Ovary (tissue), 7 donors: ENCODE measurements at regions not wholly inside any gene's neighbourhood (a gene's known extent, or its start where the extent isn't known, plus 50 kb on each side); places are given as distances from the start of the nearest gene placed in this dataset.

Experiments
- DNase-seq, 5 donors: peaks; one replicate each; pipeline ENCODE4 v3.0.0-alpha.2; 2019 to 2020
- H3K27ac ChIP-seq, 2 donors: fragments of 200-600 bp; one replicate each; pipeline versions ENCODE4 v1.5.1 to v1.8.0; 2019 to 2022
- H3K27me3 ChIP-seq: fragments of 200-600 bp; one replicate; pipeline ENCODE4 v1.8.0; 2022
- H3K36me3 ChIP-seq: fragments of 200-600 bp; sonication (generic); one replicate; pipeline ENCODE4 v1.5.1; 2019
- H3K4me1 ChIP-seq: one replicate; pipeline ENCODE4 v1.8.1; 2013; ENCODE audit warnings: mild to moderate bottlenecking, moderate library complexity; ENCODE audit not compliant: insufficient read depth
- H3K4me3 ChIP-seq: fragments of 200-600 bp; sonication (generic); one replicate; pipeline ENCODE4 v1.5.1; 2017
- H3K9me3 ChIP-seq, 2 donors: fragments of 200-600 bp in 1 of 2; sonication (generic) in 1 of 2; one replicate each; pipeline versions ENCODE4 v1.5.1 to v1.8.1; 2013 to 2019; ENCODE audit warnings: mild to moderate bottlenecking in 1 of 2, moderate library complexity in 1 of 2
- CTCF ChIP-seq, 3 donors: fragments of 450-650 bp in 2 of 3; fragments of 200-600 bp in 1 of 3; IDR thresholded peaks; one replicate each; pipeline versions ENCODE4 v1.5.1 to v1.8.0; 2016 to 2022; ENCODE audit warnings: antibody characterized with exemption in 3 of 3, mild to moderate bottlenecking in 1 of 3
- EP300 ChIP-seq: sonication (generic); formaldehyde crosslinking; IDR thresholded peaks from one replicate; pipeline ENCODE4 v1.6.1; 2017; ENCODE audit warnings: antibody characterized with exemption
- POLR2A ChIP-seq: fragments of 450-650 bp; IDR thresholded peaks from one replicate; pipeline ENCODE4 v1.6.1; 2017; ENCODE audit warnings: antibody characterized with exemption, mild to moderate bottlenecking, moderate library complexity
- WGBS, 3 donors: extraction: QIAGEN DNeasy Blood & Tissue Kit in 1 of 3; methylation state at CpG; one replicate each; pipeline versions ENCODE4 v1.1.5 to v1.1.7; 2013 to 2017; 5-methylcytosine and 5-hydroxymethylcytosine counted together
- intact Hi-C, 4 donors: fragments of 100-400 bp; cut with DNase I; formaldehyde crosslinking; loops; one replicate each; pipeline versions ENCODE4 v1.11.0 to v1.15.1; 2022 to 2023
- donor health status: DM: no; HTN: no; CAD: no; lungs with moderate emphysema.
- donor health status: DM: no; HTN: no; CAD: no.
- donor health status: Bipolar disorder and iron deficiency.
- donor health status: DM: no; HTN: no; CAD: no.
- donor health status: DM: yes; HTN: yes; CAD: no.

GRCh38 chr3:115476472-115476871 lies 146.8 kb upstream of the GAP43 start:
- no peak for DNase-seq
- intact Hi-C loops, result no loop called here

GRCh38 chr3:115478359-115478758 lies 145.0 kb upstream of the GAP43 start:
- no peak for DNase-seq
- Histone ChIP-seq H3K4me1 (no peaks in the 10 kb centered on the region), H3K4me3 (no peak overlapping the region), H3K9me3 (no peaks in the 10 kb centered on the region), H3K36me3 (no peaks in the 10 kb centered on the region), H3K27ac (no peak overlapping the region), H3K27me3 (no peaks in the 10 kb centered on the region)
- TF ChIP-seq EP300, result no peak
- intact Hi-C loops, result no loop called here
- WGBS, 3 donors, result 89 to 93% (median 89%) methylated on average over 4 of the region's 4 CpGs

More at GRCh38 chr3:115476472-115476871, 146.8 kb upstream of the GAP43 start:
- Histone ChIP-seq H3K9me3 (no peaks in the 10 kb centered on the region), H3K4me3 (no peak overlapping the region), H3K36me3 (no peaks in the 10 kb centered on the region), H3K4me1 (no peaks in the 10 kb centered on the region), H3K27me3 (no peaks in the 10 kb centered on the region), H3K27ac (no peak overlapping the region)
- no peak for TF ChIP-seq POLR2A
- TF ChIP-seq CTCF (IDR thresholded peaks at IDR 0.05), result no peak
- TF ChIP-seq EP300, result no peak

- H3K36me3 ChIP-seq, result no peaks in the 10 kb centered on the region
- WGBS, 3 donors, result 66 to 72% (median 68%) methylated on average over 2 of the region's 2 CpGs
- TF ChIP-seq EP300 (no peak), CTCF (IDR thresholded peaks at IDR 0.05) (no peak), POLR2A (no peak)
- no peak for DNase-seq
- H3K4me1 ChIP-seq, result no peaks in the 10 kb centered on the region
- H3K9me3 ChIP-seq, result no peaks in the 10 kb centered on the region
- intact Hi-C loops, result no loop called here
- H3K4me3 ChIP-seq, result no peak overlapping the region
- H3K27me3 ChIP-seq, result no peaks in the 10 kb centered on the region
- no peak overlapping the region for H3K27ac ChIP-seq
Observed at GRCh38 chr3:115486880-115487279, 136.4 kb upstream of the GAP43 start.

GRCh38 chr3:115487968-115488367 lies 135.3 kb upstream of the GAP43 start:
- H3K9me3 ChIP-seq, result no peaks in the 10 kb centered on the region
- H3K4me1 ChIP-seq, result no peaks in the 10 kb centered on the region
- 19 to 61% (median 43%) methylated on average over 1 of the region's 1 CpG for WGBS, 3 donors
- no peak overlapping the region for H3K4me3 ChIP-seq
- H3K36me3 ChIP-seq, result no peaks in the 10 kb centered on the region
- DNase-seq, result no peak
- no peaks in the 10 kb centered on the region for H3K27me3 ChIP-seq
- intact Hi-C loops, result no loop called here
- no peak overlapping the region for H3K27ac ChIP-seq
- TF ChIP-seq POLR2A (no peak), CTCF (IDR thresholded peaks at IDR 0.05) (no peak), EP300 (no peak)

- Histone ChIP-seq H3K4me1 (no peaks in the 10 kb centered on the region), H3K4me3 (no peak overlapping the region), H3K36me3 (no peaks in the 10 kb centered on the region), H3K9me3 (no peaks in the 10 kb centered on the region), H3K27me3 (no peaks in the 10 kb centered on the region), H3K27ac (no peak overlapping the region)
- DNase-seq, result no peak
- intact Hi-C loops, result no loop called here
- TF ChIP-seq POLR2A (no peak), EP300 (no peak), CTCF (IDR thresholded peaks at IDR 0.05) (no peak)
Observed at GRCh38 chr3:115488409-115488808, 134.9 kb upstream of the GAP43 start.
